Kidney epithelial cell (primary cell): ENCODE measurements at regions not wholly inside any gene's neighbourhood (a gene's known extent, or its start where the extent isn't known, plus 50 kb on each side); places are given as distances from the start of the nearest gene placed in this dataset.

ENCODE experiments used
- DNase-seq: peaks from one replicate; pipeline ENCODE4 v3.0.0-alpha.2; 2010; ENCODE audit warnings: low read depth
- H3K27me3 ChIP-seq: 2 replicates; pipeline ENCODE4 v1.6.0; 2011; ENCODE audit warnings: low read length; ENCODE audit not compliant: control insufficient read depth, insufficient read depth
- H3K36me3 ChIP-seq: 2 replicates; pipeline ENCODE4 v1.5.1; 2011; ENCODE audit warnings: low read length; ENCODE audit not compliant: control insufficient read depth, insufficient read depth
- H3K4me3 ChIP-seq: 2 replicates; pipeline ENCODE4 v1.5.1; 2011; ENCODE audit warnings: low read depth, mild to moderate bottlenecking, control low read depth, low read length
- TF ChIP-seq, protein P1 (sequence below): IDR thresholded peaks from 2 replicates; pipeline ENCODE4 v1.5.1; 2011; ENCODE audit warnings: mild to moderate bottlenecking, moderate library complexity, low read length, control low read depth, inconsistent platforms; ENCODE audit not compliant: insufficient read depth, poor library complexity, severe bottlenecking

DNA sequence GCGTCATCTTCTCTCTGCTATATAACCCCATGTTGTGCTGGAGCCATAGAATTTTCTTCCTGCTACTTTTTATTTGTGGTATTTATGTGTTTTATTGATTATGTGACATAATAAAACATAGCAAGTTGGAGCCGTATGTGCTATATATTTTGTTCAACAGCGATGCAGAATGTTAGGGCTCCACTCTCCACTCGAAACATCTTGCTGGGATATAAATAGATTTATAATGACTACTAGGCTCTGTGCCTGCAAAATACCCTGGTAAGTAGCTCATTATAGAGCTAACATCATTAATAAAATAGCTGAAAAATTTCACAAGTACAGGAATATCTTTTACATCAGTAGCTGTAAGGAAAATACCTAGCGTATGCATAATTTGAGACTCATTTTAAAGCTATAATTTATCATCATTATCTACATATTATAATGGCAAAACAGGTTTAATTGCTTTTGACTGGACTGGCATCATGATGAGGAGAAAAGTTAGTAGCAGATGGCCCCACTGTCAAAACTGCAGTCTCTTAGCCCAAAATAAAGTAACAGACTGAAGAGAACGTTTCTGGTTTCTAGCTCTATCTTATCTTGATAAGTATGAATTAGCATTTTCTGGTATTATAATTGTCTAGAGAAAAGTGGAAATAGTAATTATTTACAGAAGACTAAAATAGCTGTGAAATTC, 263.0 kb downstream of the NEDD1 start:
- Histone ChIP-seq H3K27me3 (no peaks in the 10 kb centered on the region), H3K36me3 (no peaks in the 10 kb centered on the region), H3K4me3 (no peak overlapping the region)
- DNase-seq = no peak
- TF ChIP-seq, protein P1, sequence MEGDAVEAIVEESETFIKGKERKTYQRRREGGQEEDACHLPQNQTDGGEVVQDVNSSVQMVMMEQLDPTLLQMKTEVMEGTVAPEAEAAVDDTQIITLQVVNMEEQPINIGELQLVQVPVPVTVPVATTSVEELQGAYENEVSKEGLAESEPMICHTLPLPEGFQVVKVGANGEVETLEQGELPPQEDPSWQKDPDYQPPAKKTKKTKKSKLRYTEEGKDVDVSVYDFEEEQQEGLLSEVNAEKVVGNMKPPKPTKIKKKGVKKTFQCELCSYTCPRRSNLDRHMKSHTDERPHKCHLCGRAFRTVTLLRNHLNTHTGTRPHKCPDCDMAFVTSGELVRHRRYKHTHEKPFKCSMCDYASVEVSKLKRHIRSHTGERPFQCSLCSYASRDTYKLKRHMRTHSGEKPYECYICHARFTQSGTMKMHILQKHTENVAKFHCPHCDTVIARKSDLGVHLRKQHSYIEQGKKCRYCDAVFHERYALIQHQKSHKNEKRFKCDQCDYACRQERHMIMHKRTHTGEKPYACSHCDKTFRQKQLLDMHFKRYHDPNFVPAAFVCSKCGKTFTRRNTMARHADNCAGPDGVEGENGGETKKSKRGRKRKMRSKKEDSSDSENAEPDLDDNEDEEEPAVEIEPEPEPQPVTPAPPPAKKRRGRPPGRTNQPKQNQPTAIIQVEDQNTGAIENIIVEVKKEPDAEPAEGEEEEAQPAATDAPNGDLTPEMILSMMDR = no peak

DNA sequence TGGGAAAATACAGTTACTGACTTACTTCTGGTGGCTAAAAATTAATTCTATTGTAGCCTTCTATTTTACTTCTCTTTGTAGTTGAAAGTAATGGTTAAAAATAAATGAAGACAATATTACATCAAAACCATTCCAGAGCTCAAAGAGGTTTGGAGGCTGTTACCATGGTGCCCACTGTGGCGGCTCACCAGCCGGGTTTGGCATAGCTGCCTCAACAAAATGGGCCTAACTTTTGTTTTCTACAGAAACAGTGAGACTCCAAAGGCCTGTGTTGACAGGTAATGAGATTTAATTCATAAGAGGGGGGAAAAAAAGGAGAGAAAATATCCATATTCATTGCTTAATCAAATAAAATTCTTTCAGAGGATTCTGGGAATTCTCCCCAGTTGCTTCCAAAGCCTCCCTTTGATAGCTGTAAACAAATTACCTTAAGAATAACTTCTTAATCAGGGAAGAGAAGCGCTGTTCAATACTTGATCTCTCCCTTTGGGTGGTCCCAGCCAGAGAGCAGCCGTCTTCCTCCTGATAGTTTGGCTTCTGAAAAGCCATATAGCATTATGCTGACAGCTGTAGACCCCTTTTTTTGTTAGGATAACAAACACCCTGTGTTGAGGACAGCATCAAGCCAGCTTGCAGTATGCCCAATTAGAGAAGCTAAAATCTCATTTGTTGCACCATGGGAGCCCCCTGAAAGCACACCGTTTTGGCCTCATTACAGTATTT, 266.8 kb downstream of the NEDD1 start:
- Histone ChIP-seq H3K36me3 (no peaks in the 10 kb centered on the region), H3K4me3 (no peak overlapping the region), H3K27me3 (no peaks in the 10 kb centered on the region)
- TF ChIP-seq, protein P1 = no peak
- no peak for DNase-seq

DNA sequence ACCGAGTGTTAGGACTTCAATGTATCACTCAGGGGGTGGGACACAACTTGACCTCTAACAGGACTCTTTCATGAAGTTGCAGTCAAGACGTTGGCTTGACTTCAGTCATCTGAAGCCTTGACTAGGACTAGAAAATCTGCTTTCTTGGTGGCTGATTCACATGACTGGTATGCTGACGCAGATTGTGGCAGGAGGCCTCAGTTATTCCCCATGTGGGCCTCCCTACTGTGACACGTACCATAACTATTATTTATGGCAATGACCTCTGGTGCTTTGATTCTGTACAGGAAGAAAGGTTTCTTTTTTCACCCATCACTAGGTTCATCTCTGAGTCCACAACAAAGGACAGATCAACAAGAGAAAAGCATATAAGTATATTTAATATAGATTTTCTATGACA, 270.4 kb downstream of the NEDD1 start:
- TF ChIP-seq, protein P1 = no peak
- no peak for DNase-seq
- Histone ChIP-seq H3K4me3 (no peak overlapping the region), H3K27me3 (no peaks in the 10 kb centered on the region), H3K36me3 (no peaks in the 10 kb centered on the region)

DNA sequence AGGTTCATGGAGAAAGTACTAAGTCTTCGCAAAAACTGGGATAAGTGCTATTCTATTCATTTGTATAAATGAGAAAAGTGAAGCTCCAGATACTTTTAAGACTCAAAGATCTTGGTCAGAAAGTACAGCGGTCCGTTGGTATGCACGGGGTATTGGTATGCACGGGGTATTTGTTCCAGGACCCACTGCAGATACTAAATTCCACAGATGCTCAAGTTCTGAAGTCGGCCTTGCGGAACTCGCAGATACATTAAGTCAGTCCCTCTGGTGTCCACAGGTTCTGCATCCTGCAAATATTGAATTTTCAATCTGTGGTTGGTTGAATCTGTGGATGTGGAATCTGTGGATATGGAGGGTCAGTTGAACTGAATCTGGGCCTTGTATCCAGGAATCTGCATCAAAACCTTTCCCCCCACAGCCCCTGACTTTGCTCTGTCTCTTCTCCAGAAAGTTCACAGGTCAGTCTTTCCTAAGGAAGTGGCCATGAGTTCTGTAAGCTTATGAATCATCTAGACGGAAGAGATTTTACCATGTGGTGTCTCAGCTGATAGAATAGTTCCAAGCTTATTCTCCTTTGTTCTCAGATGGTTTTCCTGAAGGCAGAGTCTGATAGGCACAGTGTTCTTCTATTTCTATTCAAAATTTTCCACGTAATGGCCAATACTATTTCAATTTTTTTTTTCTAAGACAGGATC, 274.7 kb downstream of the NEDD1 start:
- Histone ChIP-seq H3K27me3 (no peaks in the 10 kb centered on the region), H3K36me3 (no peaks in the 10 kb centered on the region), H3K4me3 (no peak overlapping the region)
- TF ChIP-seq, protein P1 = no peak
- DNase-seq = no peak

DNA sequence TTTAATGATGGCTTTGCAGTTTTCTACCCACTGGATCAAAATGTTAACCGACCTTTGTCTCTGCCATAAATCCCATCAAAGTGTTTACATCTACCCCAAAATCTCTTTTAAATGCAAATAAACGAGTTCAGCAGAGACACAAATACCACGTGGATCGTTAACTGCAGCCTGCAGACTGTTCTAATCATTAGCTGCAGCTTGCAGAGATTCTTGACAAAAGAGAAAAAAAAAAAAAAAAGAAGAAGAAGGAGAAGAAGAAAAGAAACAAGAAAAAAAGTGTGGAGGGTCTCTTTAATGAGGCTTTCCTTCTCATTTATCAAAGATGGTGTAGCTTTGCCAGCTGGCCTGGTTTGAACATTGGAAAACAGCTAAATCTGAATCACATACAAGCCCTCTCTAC, 275.7 kb downstream of the NEDD1 start:
- DNase-seq = no peak
- Histone ChIP-seq H3K27me3 (no peaks in the 10 kb centered on the region), H3K36me3 (no peaks in the 10 kb centered on the region), H3K4me3 (no peak overlapping the region)
- TF ChIP-seq, protein P1 = no peak
